ENCODE measurements at regions not wholly inside any gene's neighbourhood (a gene's known extent, or its start where the extent isn't known, plus 50 kb on each side); places are given as distances from the start of the nearest gene placed in this dataset.
"Not testable (repeated sequence)": the region's sequence is repeated elsewhere in the genome, so short reads cannot be mapped to it uniquely, and the experiment has no call there.

DNA sequence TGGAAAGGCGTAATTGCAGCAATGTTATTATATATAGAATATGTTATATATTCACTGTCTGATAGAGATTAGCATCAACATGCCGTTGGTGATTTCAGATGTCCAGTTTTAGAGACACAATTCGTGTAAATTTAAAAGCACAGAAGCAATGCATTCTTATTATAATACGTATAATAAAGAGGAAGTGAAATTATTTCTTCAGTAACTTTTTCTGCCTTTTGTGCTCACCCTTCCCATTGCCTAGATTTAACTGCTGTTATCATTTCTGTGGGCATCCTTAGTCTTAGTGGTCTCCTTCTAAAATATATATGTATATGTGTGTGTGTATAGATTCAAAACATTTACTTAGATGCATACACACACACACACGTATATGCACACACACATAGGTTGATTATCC lies 592.5 kb upstream of the GOLIM4 start:
- Mint-ChIP-seq H3K4me3 (ENCODE audit: unreplicated experiment) (no peak overlapping the region), H3K9me3 (ENCODE audit: low read depth) (peaks cover 3% of the 10 kb centered on the region), H3K36me3 (ENCODE audit: low read depth) (no peaks in the 10 kb centered on the region), H3K27me3 (ENCODE audit: low read depth) (no peaks in the 10 kb centered on the region), H3K27ac (ENCODE audit: unreplicated experiment) (no peak overlapping the region), H3K4me1 (ENCODE audit: low read depth) (no peaks in the 10 kb centered on the region)
- TF ChIP-seq, protein P1, sequence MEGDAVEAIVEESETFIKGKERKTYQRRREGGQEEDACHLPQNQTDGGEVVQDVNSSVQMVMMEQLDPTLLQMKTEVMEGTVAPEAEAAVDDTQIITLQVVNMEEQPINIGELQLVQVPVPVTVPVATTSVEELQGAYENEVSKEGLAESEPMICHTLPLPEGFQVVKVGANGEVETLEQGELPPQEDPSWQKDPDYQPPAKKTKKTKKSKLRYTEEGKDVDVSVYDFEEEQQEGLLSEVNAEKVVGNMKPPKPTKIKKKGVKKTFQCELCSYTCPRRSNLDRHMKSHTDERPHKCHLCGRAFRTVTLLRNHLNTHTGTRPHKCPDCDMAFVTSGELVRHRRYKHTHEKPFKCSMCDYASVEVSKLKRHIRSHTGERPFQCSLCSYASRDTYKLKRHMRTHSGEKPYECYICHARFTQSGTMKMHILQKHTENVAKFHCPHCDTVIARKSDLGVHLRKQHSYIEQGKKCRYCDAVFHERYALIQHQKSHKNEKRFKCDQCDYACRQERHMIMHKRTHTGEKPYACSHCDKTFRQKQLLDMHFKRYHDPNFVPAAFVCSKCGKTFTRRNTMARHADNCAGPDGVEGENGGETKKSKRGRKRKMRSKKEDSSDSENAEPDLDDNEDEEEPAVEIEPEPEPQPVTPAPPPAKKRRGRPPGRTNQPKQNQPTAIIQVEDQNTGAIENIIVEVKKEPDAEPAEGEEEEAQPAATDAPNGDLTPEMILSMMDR (IDR thresholded peaks at IDR 0.05), result no peak
- DNase-seq (ENCODE audit: low spot score), result no peak

DNA sequence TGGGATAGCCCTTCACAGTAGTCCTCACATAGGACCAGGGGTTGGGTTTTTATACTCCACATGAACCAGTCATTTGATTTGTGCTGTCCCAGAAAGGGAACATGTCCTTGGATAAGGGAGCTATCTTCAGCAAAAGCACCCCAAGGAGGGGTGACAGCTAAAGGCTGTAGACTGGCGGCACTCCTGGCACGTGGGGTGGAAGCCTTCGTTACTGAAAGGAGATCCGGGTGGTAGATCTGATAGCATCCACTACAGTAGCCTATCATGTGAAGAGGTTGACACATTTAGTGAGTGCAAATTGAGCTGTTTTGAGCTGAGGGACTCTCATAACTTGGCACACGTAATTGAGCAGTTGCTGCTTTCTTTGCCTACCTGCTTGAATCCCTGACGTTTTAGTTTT lies 588.8 kb upstream of the GOLIM4 start:
- no peaks in the 10 kb centered on the region for H3K27me3 Mint-ChIP-seq (ENCODE audit: low read depth)
- no peak overlapping the region for H3K27ac Mint-ChIP-seq (ENCODE audit: unreplicated experiment)
- peaks cover 9% of the 10 kb centered on the region for H3K9me3 Mint-ChIP-seq (ENCODE audit: low read depth)
- no peak for DNase-seq (ENCODE audit: low spot score)
- peaks cover 2% of the 10 kb centered on the region for H3K36me3 Mint-ChIP-seq (ENCODE audit: low read depth)
- H3K4me3 Mint-ChIP-seq (ENCODE audit: unreplicated experiment), result no peak overlapping the region
- H3K4me1 Mint-ChIP-seq (ENCODE audit: low read depth), result no peaks in the 10 kb centered on the region
- TF ChIP-seq, protein P1 (IDR thresholded peaks at IDR 0.05), result no peak

DNA sequence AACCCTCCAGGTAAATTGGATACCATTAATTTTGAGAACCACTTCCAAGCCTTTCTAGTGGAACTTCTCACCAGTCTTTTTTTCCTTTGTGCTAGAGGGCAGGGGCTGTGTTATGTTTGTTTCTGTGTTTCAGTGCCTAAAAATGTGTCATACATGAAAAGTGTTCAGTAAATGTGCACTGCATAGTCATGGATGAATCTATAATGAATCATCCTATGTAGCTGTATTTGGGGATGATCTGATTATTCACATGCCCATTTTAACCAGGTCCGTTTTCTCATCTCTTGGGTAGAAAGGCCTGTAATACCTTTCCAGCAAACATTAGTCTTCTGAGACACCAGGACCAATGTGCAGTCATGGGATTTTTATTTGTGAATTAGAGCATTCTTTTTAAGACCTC lies 583.0 kb upstream of the GOLIM4 start:
- no peaks in the 10 kb centered on the region for H3K4me1 Mint-ChIP-seq (ENCODE audit: low read depth)
- H3K27ac Mint-ChIP-seq (ENCODE audit: unreplicated experiment), result no peak overlapping the region
- no peaks in the 10 kb centered on the region for H3K27me3 Mint-ChIP-seq (ENCODE audit: low read depth)
- peaks cover 2% of the 10 kb centered on the region for H3K36me3 Mint-ChIP-seq (ENCODE audit: low read depth)
- no peak overlapping the region for H3K4me3 Mint-ChIP-seq (ENCODE audit: unreplicated experiment)
- no peak for DNase-seq (ENCODE audit: low spot score)
- H3K9me3 Mint-ChIP-seq (ENCODE audit: low read depth), result peaks cover 6% of the 10 kb centered on the region
- TF ChIP-seq, protein P1 (IDR thresholded peaks at IDR 0.05), result no peak

DNA sequence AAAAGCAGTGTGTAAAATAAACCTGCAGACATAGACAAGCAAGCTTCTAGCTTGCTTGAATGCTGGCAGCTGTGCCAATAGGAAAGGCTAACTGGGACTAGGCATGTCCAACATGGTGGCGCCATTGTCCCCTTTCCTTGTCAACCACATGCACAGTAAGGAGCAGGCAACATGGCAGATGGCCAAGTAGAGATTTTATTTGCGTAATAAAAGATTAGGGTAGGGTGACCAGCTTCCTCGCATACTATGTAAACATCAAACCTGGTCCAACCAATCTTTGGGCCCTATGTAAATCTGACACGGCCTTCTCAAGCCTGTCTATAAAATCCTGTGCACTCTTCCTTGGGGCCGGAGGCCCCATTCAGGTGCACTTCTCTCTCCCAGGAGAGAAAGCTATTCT lies 575.4 kb upstream of the GOLIM4 start:
- TF ChIP-seq, protein P1 (IDR thresholded peaks at IDR 0.05), result no peak

DNA sequence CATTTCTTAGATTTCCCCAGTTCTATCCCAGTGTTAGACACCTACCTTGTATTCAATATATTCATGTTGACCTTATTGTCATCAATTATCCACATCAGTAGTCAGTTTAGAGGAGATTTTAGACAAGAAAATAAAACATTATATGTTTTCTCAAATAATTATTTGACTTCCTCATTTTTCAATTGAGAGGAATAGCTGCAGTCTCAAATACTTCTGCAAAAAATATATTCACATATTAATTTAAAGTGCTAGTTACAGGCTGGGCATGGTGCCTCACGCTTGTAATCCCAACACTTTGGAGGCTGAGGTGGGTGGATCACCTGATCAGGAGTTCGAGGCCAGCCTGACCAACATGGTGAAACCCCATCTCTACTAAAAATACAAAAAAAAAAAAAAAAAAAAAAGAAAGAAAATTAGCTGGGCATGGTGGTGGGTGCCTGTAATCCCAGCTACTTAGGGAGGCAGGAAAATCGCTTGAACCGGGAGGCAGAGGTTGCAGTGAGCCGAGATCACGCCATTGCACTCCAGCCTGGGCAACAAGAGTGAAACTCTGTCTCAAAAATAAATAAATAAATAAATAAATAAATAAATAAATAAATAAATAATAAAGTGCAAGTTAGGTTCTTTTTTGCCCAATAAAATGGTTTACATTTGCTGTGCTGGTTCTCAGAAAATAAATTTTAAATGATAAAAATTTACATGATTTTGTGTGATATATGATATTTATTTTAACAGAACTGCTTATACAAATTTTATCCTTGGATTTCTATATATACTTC lies 565.3 kb upstream of the GOLIM4 start:
- not testable (repeated sequence) for H3K27me3 Mint-ChIP-seq (ENCODE audit: low read depth); H3K4me3 Mint-ChIP-seq (ENCODE audit: unreplicated experiment); H3K27ac Mint-ChIP-seq (ENCODE audit: unreplicated experiment); H3K36me3 Mint-ChIP-seq (ENCODE audit: low read depth); H3K4me1 Mint-ChIP-seq (ENCODE audit: low read depth); DNase-seq (ENCODE audit: low spot score)
- H3K9me3 Mint-ChIP-seq (ENCODE audit: low read depth), result peaks cover 15% of the 10 kb centered on the region

More for the DNA sequence above, 575.4 kb upstream of the GOLIM4 start:
- H3K9me3 Mint-ChIP-seq (ENCODE audit: low read depth), result no peaks in the 10 kb centered on the region
- no peak overlapping the region for H3K4me3 Mint-ChIP-seq (ENCODE audit: unreplicated experiment)
- H3K27me3 Mint-ChIP-seq (ENCODE audit: low read depth), result no peaks in the 10 kb centered on the region
- no peaks in the 10 kb centered on the region for H3K4me1 Mint-ChIP-seq (ENCODE audit: low read depth)
- no peak for DNase-seq (ENCODE audit: low spot score)
- H3K36me3 Mint-ChIP-seq (ENCODE audit: low read depth), result no peaks in the 10 kb centered on the region
- H3K27ac Mint-ChIP-seq (ENCODE audit: unreplicated experiment), result no peak overlapping the region

DNA sequence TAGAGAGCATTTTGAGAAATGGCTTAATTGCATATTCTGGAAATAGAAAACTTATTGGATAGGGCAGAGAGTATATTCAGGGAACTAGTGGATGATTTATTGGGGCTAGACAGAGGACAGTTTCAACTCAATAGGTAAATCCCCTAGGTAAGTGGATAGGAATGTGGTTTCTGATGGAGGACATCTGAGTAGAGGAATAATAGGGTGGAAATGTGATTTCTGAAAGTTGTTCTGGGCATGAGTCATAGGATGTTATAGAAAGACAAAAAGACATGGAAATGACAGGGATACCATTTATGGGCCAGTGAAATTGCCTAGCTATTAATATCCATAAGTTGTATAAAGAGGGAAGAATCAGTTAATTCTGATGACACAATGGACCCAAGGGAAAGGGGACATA lies 563.3 kb upstream of the GOLIM4 start:
- no peak overlapping the region for H3K27ac Mint-ChIP-seq (ENCODE audit: unreplicated experiment)
- no peaks in the 10 kb centered on the region for H3K27me3 Mint-ChIP-seq (ENCODE audit: low read depth)
- peaks cover 15% of the 10 kb centered on the region for H3K9me3 Mint-ChIP-seq (ENCODE audit: low read depth)
- H3K36me3 Mint-ChIP-seq (ENCODE audit: low read depth), result no peaks in the 10 kb centered on the region
- H3K4me1 Mint-ChIP-seq (ENCODE audit: low read depth), result peaks cover 4% of the 10 kb centered on the region
- DNase-seq (ENCODE audit: low spot score), result no peak
- TF ChIP-seq, protein P1 (IDR thresholded peaks at IDR 0.05), result no peak
- no peak overlapping the region for H3K4me3 Mint-ChIP-seq (ENCODE audit: unreplicated experiment)
